ACC112 (cell line): ENCODE measurements at regions not wholly inside any gene's neighbourhood (a gene's known extent, or its start where the extent isn't known, plus 50 kb on each side); places are given as distances from the start of the nearest gene placed in this dataset.
"Not testable (repeated sequence)": the region's sequence is repeated elsewhere in the genome, so short reads cannot be mapped to it uniquely, and the experiment has no call there.

Experiments
- H2AFZ ChIP-seq: fragments of 200-600 bp; sonication (generic); one replicate; pipeline ENCODE4 v1.6.0; 2017; ENCODE audit warnings: antibody characterized with exemption, low read length; ENCODE audit not compliant: unreplicated experiment
- H3K27ac ChIP-seq: fragments of 200-600 bp; sonication (generic); 2 replicates; pipeline ENCODE4 v1.5.1; 2014; ENCODE audit warnings: low read depth, mild to moderate bottlenecking, antibody characterized with exemption, low read length, moderate library complexity
- H3K27me3 ChIP-seq: fragments of 200-600 bp; sonication (generic); 2 replicates; pipeline ENCODE4 v1.6.1; 2014; ENCODE audit warnings: mild to moderate bottlenecking, antibody characterized with exemption, low read length, moderate library complexity, mixed read lengths; ENCODE audit not compliant: insufficient read depth
- H3K36me3 ChIP-seq: fragments of 200-600 bp; sonication (generic); 2 replicates; pipeline ENCODE4 v1.6.1; 2016; ENCODE audit warnings: mild to moderate bottlenecking, antibody characterized with exemption, low read length, moderate library complexity, mixed read lengths; ENCODE audit not compliant: insufficient read depth
- H3K4me1 ChIP-seq: fragments of 200-600 bp; sonication (generic); one replicate; pipeline ENCODE4 v1.6.1; 2016; ENCODE audit warnings: low read length, mixed read lengths; ENCODE audit not compliant: insufficient read depth, unreplicated experiment, control insufficient read depth
- H3K4me3 ChIP-seq: fragments of 200-600 bp; sonication (generic); 2 replicates; pipeline ENCODE4 v1.5.1; 2014; ENCODE audit warnings: mild to moderate bottlenecking, low read depth, low read length
- H3K79me2 ChIP-seq: fragments of 200-600 bp; sonication (generic); one replicate; pipeline ENCODE4 v1.6.0; 2016; ENCODE audit warnings: low read length; ENCODE audit not compliant: control insufficient read depth, unreplicated experiment, insufficient read depth

- H3K4me1 ChIP-seq, result no peaks in the 10 kb centered on the region
- no peak overlapping the region for H2AFZ ChIP-seq
- no peaks in the 10 kb centered on the region for H3K36me3 ChIP-seq
- no peaks in the 10 kb centered on the region for H3K79me2 ChIP-seq
- no peak overlapping the region for H3K4me3 ChIP-seq
- peaks cover 12% of the 10 kb centered on the region for H3K27me3 ChIP-seq
- no peak overlapping the region for H3K27ac ChIP-seq
These were observed 152.2 kb downstream of the FOXL1 start for GRCh38 chr16:86730597-86730996.

- no peak overlapping the region for H3K4me3 ChIP-seq
- no peaks in the 10 kb centered on the region for H3K36me3 ChIP-seq
- H3K79me2 ChIP-seq, result no peaks in the 10 kb centered on the region
- no peak overlapping the region for H3K27ac ChIP-seq
- no peaks in the 10 kb centered on the region for H3K4me1 ChIP-seq
- H2AFZ ChIP-seq, result no peak overlapping the region
- H3K27me3 ChIP-seq, result peaks cover 10% of the 10 kb centered on the region
These were observed 154.4 kb downstream of the FOXL1 start for GRCh38 chr16:86732621-86733295.

GRCh38 chr16:86733546-86734254, 155.4 kb downstream of the FOXL1 start:
- Histone ChIP-seq H3K27ac (no peak overlapping the region), H3K27me3 (peaks cover 8% of the 10 kb centered on the region; the same call in 1 of the 2 replicates), H2AFZ (no peak overlapping the region), H3K36me3 (no peaks in the 10 kb centered on the region), H3K4me3 (no peak overlapping the region), H3K79me2 (no peaks in the 10 kb centered on the region), H3K4me1 (no peaks in the 10 kb centered on the region)

- no peak overlapping the region for H2AFZ ChIP-seq
- H3K36me3 ChIP-seq, result no peaks in the 10 kb centered on the region
- no peak overlapping the region for H3K4me3 ChIP-seq
- H3K27me3 ChIP-seq, result peaks cover 8% of the 10 kb centered on the region; the same call in 1 of the 2 replicates
- no peaks in the 10 kb centered on the region for H3K4me1 ChIP-seq
- H3K27ac ChIP-seq, result no peak overlapping the region
- no peaks in the 10 kb centered on the region for H3K79me2 ChIP-seq
These were observed 156.5 kb downstream of the FOXL1 start for GRCh38 chr16:86734543-86735460.

GRCh38 chr16:86735727-86736126, 157.4 kb downstream of the FOXL1 start:
- Histone ChIP-seq H3K4me1 (peaks cover 8% of the 10 kb centered on the region), H3K79me2 (no peaks in the 10 kb centered on the region), H3K4me3 (no peak overlapping the region), H3K27ac (no peak overlapping the region), H3K36me3 (no peaks in the 10 kb centered on the region), H3K27me3 (peaks cover 8% of the 10 kb centered on the region; the same call in 1 of the 2 replicates), H2AFZ (no peak overlapping the region)

- no peak overlapping the region for H2AFZ ChIP-seq
- no peaks in the 10 kb centered on the region for H3K79me2 ChIP-seq
- no peaks in the 10 kb centered on the region for H3K36me3 ChIP-seq
- peaks cover 8% of the 10 kb centered on the region; the same call in 1 of the 2 replicates for H3K27me3 ChIP-seq
- no peak overlapping the region for H3K4me3 ChIP-seq
- H3K4me1 ChIP-seq, result peaks cover 12% of the 10 kb centered on the region
- H3K27ac ChIP-seq, result no peak overlapping the region
These were observed 158.2 kb downstream of the FOXL1 start for GRCh38 chr16:86736502-86736901.

- Histone ChIP-seq H3K27me3 (peaks cover 2% of the 10 kb centered on the region; the same call in 1 of the 2 replicates), H3K4me3 (no peak overlapping the region), H3K36me3 (no peaks in the 10 kb centered on the region), H3K4me1 (peaks cover 18% of the 10 kb centered on the region), H3K79me2 (no peaks in the 10 kb centered on the region), H2AFZ (no peak overlapping the region), H3K27ac (no peak overlapping the region)
These were observed 158.7 kb downstream of the FOXL1 start for GRCh38 chr16:86737083-86737482.

GRCh38 chr16:86738322-86738721, 160.0 kb downstream of the FOXL1 start:
- not testable (repeated sequence) for H3K27me3 ChIP-seq, H3K79me2 ChIP-seq, H3K27ac ChIP-seq

GRCh38 chr16:86739178-86739577, 160.8 kb downstream of the FOXL1 start:
- H3K27me3 ChIP-seq, result no peaks in the 10 kb centered on the region
- peaks cover 18% of the 10 kb centered on the region for H3K4me1 ChIP-seq
- no peak overlapping the region for H3K4me3 ChIP-seq
- H2AFZ ChIP-seq, result no peak overlapping the region
- no peaks in the 10 kb centered on the region for H3K79me2 ChIP-seq
- no peaks in the 10 kb centered on the region for H3K36me3 ChIP-seq
- H3K27ac ChIP-seq, result no peak overlapping the region

More at GRCh38 chr16:86738322-86738721, 160.0 kb downstream of the FOXL1 start:
- H2AFZ ChIP-seq, H3K4me3 ChIP-seq, H3K36me3 ChIP-seq: not testable (repeated sequence)
- peaks cover 18% of the 10 kb centered on the region for H3K4me1 ChIP-seq

GRCh38 chr16:86739808-86740207, 161.5 kb downstream of the FOXL1 start:
- no peak overlapping the region for H3K27ac ChIP-seq
- no peaks in the 10 kb centered on the region for H3K27me3 ChIP-seq
- no peaks in the 10 kb centered on the region for H3K36me3 ChIP-seq
- peaks cover 18% of the 10 kb centered on the region for H3K4me1 ChIP-seq
- H2AFZ ChIP-seq, result no peak overlapping the region
- no peaks in the 10 kb centered on the region for H3K79me2 ChIP-seq
- no peak overlapping the region for H3K4me3 ChIP-seq
